ENCODE measurements at regions not wholly inside any gene's neighbourhood (a gene's known extent, or its start where the extent isn't known, plus 50 kb on each side); places are given as distances from the start of the nearest gene placed in this dataset.

- Histone ChIP-seq H3K36me3 (no peaks in the 10 kb centered on the region), H3K9me3 (no peaks in the 10 kb centered on the region), H3K4me1 (no peaks in the 10 kb centered on the region), H3K27ac (no peak overlapping the region), H3K27me3 (no peaks in the 10 kb centered on the region), H3K4me3 (no peak overlapping the region)
- DNase-seq: no peak
- intact Hi-C loops (cut with DNase I; ENCODE audit: low total_unique reads): no loop called here
- no peak for TF ChIP-seq EP300 (IDR thresholded peaks at IDR 0.05)
- TF ChIP-seq POLR2A (IDR thresholded peaks at IDR 0.05): no peak
- no peak for TF ChIP-seq POLR2AphosphoS5 (IDR thresholded peaks at IDR 0.05)
- TF ChIP-seq, protein P1, sequence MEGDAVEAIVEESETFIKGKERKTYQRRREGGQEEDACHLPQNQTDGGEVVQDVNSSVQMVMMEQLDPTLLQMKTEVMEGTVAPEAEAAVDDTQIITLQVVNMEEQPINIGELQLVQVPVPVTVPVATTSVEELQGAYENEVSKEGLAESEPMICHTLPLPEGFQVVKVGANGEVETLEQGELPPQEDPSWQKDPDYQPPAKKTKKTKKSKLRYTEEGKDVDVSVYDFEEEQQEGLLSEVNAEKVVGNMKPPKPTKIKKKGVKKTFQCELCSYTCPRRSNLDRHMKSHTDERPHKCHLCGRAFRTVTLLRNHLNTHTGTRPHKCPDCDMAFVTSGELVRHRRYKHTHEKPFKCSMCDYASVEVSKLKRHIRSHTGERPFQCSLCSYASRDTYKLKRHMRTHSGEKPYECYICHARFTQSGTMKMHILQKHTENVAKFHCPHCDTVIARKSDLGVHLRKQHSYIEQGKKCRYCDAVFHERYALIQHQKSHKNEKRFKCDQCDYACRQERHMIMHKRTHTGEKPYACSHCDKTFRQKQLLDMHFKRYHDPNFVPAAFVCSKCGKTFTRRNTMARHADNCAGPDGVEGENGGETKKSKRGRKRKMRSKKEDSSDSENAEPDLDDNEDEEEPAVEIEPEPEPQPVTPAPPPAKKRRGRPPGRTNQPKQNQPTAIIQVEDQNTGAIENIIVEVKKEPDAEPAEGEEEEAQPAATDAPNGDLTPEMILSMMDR (IDR thresholded peaks at IDR 0.05): no peak
- WGBS, 5 donors: 82 to 93% (median 90%) methylated on average over 2 of the region's 2 CpGs
Observed at GRCh38 chr10:91126471-91126870, 94.0 kb upstream of the PCGF5 start.

DNA sequence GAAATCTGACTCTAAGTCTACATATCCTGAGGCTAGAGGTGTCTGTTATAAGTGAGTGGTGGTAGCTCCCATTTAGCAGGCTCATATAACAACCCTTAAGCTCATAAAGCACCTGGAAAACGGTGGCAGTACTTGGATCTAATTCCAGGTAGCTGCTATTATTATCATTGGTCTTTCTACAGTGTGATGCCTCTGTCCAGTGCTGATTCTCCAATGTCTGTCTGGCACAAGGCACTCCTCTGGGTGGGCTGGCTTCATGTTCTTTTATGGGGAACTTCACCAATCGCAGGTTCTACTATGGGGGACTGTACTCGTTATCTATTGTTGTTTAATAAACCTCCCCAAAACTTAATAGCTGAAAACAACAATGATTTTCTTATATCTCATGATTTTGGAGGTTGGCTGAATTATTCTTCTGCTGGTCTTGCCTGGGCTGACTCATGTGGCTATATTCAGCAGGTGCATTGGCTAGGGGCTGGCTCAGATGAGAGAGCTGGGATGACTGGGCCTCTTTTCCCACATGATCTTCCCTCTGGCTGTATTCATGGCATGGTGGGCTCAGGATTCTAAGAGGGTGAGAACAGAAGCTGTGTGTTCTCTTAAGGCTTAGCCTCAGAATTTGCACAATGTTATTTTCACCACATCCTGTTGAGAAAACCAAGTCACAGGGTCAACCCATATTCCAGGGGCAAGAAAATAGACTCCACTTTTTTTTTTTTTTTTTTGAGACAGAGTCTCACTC, 93.0 kb upstream of the PCGF5 start:
- H3K27me3 ChIP-seq: no peaks in the 10 kb centered on the region
- H3K4me3 ChIP-seq: no peak overlapping the region
- intact Hi-C loops (cut with DNase I; ENCODE audit: low total_unique reads): no loop called here
- no peaks in the 10 kb centered on the region for H3K36me3 ChIP-seq
- no peak for DNase-seq
- TF ChIP-seq POLR2A (IDR thresholded peaks at IDR 0.05) (no peak), POLR2AphosphoS5 (IDR thresholded peaks at IDR 0.05) (no peak), EP300 (IDR thresholded peaks at IDR 0.05) (no peak)
- TF ChIP-seq, protein P1 (IDR thresholded peaks at IDR 0.05): no peak
- WGBS, 5 donors: 63 to 86% (median 72%) methylated on average over 3 of the region's 3 CpGs
- H3K27ac ChIP-seq: no peak overlapping the region
- H3K9me3 ChIP-seq: no peaks in the 10 kb centered on the region
- H3K4me1 ChIP-seq: no peaks in the 10 kb centered on the region

DNA sequence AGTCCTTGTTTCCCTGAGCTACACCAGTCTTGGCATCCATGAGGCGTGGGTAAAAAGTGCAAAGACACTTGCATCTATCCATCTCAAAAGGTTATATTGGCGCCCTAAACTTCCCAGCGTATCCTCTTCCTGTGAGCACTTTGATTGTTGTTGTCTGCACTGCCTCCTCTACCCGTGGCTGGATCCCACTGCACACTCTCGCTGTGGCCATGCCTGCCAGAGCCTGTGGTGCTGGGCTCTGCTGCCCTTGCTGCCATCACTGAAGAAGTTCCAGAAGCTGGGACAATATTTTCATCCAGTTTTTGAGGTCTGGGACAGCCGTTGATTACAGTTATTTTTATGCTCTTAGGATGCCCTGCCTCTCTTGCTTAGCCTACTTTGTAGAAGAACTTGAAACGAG, 85.3 kb upstream of the PCGF5 start:
- intact Hi-C loops (cut with DNase I; ENCODE audit: low total_unique reads): no loop called here
- 69 to 81% (median 73%) methylated on average over 7 of the region's 7 CpGs for WGBS, 5 donors
- no peak for DNase-seq
- Histone ChIP-seq H3K27ac (no peak overlapping the region), H3K27me3 (no peaks in the 10 kb centered on the region), H3K36me3 (no peaks in the 10 kb centered on the region), H3K9me3 (no peaks in the 10 kb centered on the region), H3K4me3 (no peak overlapping the region), H3K4me1 (no peaks in the 10 kb centered on the region)
- TF ChIP-seq, protein P1 (IDR thresholded peaks at IDR 0.05): no peak
- no peak for TF ChIP-seq POLR2AphosphoS5 (IDR thresholded peaks at IDR 0.05)
- no peak for TF ChIP-seq POLR2A (IDR thresholded peaks at IDR 0.05)
- no peak for TF ChIP-seq EP300 (IDR thresholded peaks at IDR 0.05)

DNA sequence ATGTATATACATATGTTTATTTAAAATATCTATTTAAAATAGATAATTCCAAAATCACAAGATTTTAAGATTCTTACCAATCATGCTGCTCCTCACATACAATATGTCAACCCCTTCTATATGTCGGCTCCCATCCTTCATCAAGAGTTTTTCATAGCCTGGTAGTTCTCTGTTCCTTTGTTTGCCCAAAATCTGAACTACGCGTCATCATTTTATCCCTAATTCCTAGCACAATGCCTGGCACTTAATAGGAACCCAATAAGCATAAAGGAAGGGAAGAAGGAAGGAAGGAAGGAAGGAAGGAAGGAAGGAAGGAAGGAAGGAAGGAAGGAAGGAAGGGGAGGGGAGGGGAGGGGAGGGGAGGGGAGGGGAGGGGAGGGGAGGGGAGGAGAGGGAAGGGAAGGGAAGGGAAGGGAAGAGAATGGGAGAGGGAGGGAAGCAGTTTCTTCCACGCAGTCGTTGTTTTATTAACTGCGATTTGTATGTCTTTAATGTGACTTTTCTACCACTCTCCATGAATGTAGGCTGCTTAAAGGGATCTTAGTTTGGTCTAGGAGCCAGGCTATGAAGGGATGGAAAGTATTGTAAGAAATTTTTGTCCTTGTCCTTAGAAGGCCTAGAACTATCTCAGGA, 83.3 kb upstream of the PCGF5 start:
- TF ChIP-seq, protein P1 (IDR thresholded peaks at IDR 0.05): no peak
- TF ChIP-seq POLR2AphosphoS5 (IDR thresholded peaks at IDR 0.05) (no peak), EP300 (IDR thresholded peaks at IDR 0.05) (no peak), POLR2A (IDR thresholded peaks at IDR 0.05) (no peak)
- H3K4me3 ChIP-seq: no peak overlapping the region
- no peaks in the 10 kb centered on the region for H3K4me1 ChIP-seq
- WGBS, 5 donors: 93 to 98% (median 95%) methylated on average over 6 of the region's 6 CpGs
- no peaks in the 10 kb centered on the region for H3K27me3 ChIP-seq
- no peaks in the 10 kb centered on the region for H3K9me3 ChIP-seq
- H3K36me3 ChIP-seq: no peaks in the 10 kb centered on the region
- H3K27ac ChIP-seq: no peak overlapping the region
- no peak for DNase-seq
- intact Hi-C loops (cut with DNase I; ENCODE audit: low total_unique reads): no loop called here
